Erythroblast (primary cell): ENCODE measurements at regions not wholly inside any gene's neighbourhood (a gene's known extent, or its start where the extent isn't known, plus 50 kb on each side); places are given as distances from the start of the nearest gene placed in this dataset.

Experiments
- GATA1 ChIP-seq: IDR thresholded peaks from 2 replicates; pipeline ENCODE4 v1.6.1; 2011; ENCODE audit warnings: low read depth, mild to moderate bottlenecking, control low read depth, low read length, moderate library complexity
- POLR2A ChIP-seq: IDR thresholded peaks from 2 replicates; pipeline ENCODE4 v1.6.1; 2011; ENCODE audit warnings: mild to moderate bottlenecking, low read length

DNA sequence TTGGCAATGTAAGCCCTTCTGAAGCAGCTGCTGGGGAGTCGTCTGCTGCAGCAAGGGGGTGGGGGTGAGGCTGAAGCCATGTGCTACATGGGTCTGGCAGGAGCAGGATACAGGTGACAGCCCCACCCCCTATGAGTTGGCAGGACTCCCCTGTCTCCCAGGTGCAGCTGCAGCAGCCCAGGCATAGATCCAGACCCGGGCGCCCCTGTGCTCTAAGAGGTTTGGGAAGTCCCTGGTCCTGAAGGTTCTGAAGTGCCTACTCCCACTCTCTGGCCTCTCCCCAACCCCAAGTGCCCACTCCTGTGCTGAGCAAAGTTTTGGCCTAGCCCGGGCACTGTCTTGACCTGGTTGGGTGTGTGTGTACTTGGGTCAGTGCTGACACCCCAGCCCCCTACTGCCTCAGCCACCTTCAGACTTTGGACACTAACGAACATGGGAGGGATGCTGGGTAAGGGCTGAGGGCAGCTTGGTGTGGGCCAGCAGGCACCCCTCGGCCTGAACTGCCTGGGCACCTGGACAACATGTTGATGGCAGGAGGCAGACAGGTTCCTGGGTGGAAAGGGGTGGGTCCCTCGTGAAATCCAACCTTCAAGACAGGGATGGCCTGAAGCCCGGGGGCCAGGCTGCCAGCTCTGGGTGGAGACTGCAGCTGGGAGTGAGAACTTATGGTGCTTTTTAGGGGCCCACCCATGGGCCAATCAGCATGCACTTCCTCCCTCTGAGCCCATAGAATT is 54.1 kb upstream of the SLITRK6 start:
- TF ChIP-seq POLR2A: no peak
- TF ChIP-seq GATA1: no peak
